Peyer's patch (tissue), 4 donors: ENCODE measurements at regions not wholly inside any gene's neighbourhood (a gene's known extent, or its start where the extent isn't known, plus 50 kb on each side); places are given as distances from the start of the nearest gene placed in this dataset.

Source experiments
- DNase-seq, 3 donors: peaks; one replicate each; pipeline ENCODE4 v3.0.0-alpha.2; 2017 to 2019
- H3K27ac ChIP-seq, 4 donors: fragments of 200-600 bp; sonication (generic); one replicate each; pipeline ENCODE4 v1.5.1; 2016 to 2019
- H3K27me3 ChIP-seq, 2 donors: fragments of 200-600 bp; sonication (generic); one replicate each; pipeline ENCODE4 v1.5.1; 2019
- H3K36me3 ChIP-seq, 3 donors: fragments of 200-600 bp; sonication (generic); one replicate each; pipeline ENCODE4 v1.5.1; 2016 to 2019
- H3K4me1 ChIP-seq, 4 donors: fragments of 200-600 bp; sonication (generic); one replicate each; pipeline ENCODE4 v1.5.1; 2016 to 2019
- H3K4me3 ChIP-seq, 4 donors: fragments of 200-600 bp; sonication (generic); 1 replicate in 3 of 4; 2 replicates in 1 of 4; pipeline ENCODE4 v1.5.1; 2016 to 2019; ENCODE audit warnings: mild to moderate bottlenecking in 1 of 4
- H3K9me3 ChIP-seq, 4 donors: fragments of 200-600 bp; sonication (generic); one replicate each; pipeline ENCODE4 v1.5.1; 2016 to 2019; ENCODE audit warnings: mild to moderate bottlenecking in 1 of 4
- CTCF ChIP-seq, 6 experiments: fragments of 450-650 bp in 4 of 6; fragments of 200-600 bp in 2 of 6; sonication (generic) in 1 of 6; IDR thresholded peaks; one replicate each; pipeline ENCODE4 v1.5.1; 2017 to 2019; ENCODE audit warnings: antibody characterized with exemption in 6 of 6, mild to moderate bottlenecking in 3 of 6, moderate library complexity in 1 of 6
- POLR2A ChIP-seq, 2 donors: fragments of 450-650 bp; IDR thresholded peaks; one replicate each; pipeline ENCODE4 v1.5.1; 2017; ENCODE audit warnings: antibody characterized with exemption in 2 of 2, mild to moderate bottlenecking in 2 of 2, moderate library complexity in 2 of 2

GRCh38 chr1:55670331-55671082 is 455.3 kb upstream of the USP24 start:
- no peak for DNase-seq
- Histone ChIP-seq H3K4me3 (no peak overlapping the region), H3K27me3 (no peaks in the 10 kb centered on the region), H3K4me1 (no peaks in the 10 kb centered on the region), H3K27ac (peak overlapping the region in 2 of 4 donors; percentile 25 to 43), H3K36me3 (no peaks in the 10 kb centered on the region), H3K9me3 (no peaks in the 10 kb centered on the region)
- TF ChIP-seq POLR2A (IDR thresholded peaks at IDR 0.05) (no peak), CTCF (IDR thresholded peaks at IDR 0.05) (no peak)

GRCh38 chr1:55669293-55669692 is 454.1 kb upstream of the USP24 start:
- no peak overlapping the region for H3K4me3 ChIP-seq
- TF ChIP-seq CTCF (IDR thresholded peaks at IDR 0.05) (no peak), POLR2A (IDR thresholded peaks at IDR 0.05) (no peak)
- H3K36me3 ChIP-seq = no peaks in the 10 kb centered on the region
- H3K27me3 ChIP-seq = no peaks in the 10 kb centered on the region
- no peaks in the 10 kb centered on the region for H3K9me3 ChIP-seq
- H3K27ac ChIP-seq = no peak overlapping the region
- no peaks in the 10 kb centered on the region for H3K4me1 ChIP-seq
- DNase-seq = no peak

- DNase-seq = no peak
- H3K4me3 ChIP-seq = no peak overlapping the region
- no peak overlapping the region for H3K27ac ChIP-seq
- no peaks in the 10 kb centered on the region for H3K27me3 ChIP-seq
- H3K4me1 ChIP-seq = no peaks in the 10 kb centered on the region
- H3K36me3 ChIP-seq = no peaks in the 10 kb centered on the region
- TF ChIP-seq CTCF (IDR thresholded peaks at IDR 0.05) = no peak
- no peak for TF ChIP-seq POLR2A (IDR thresholded peaks at IDR 0.05)
- no peaks in the 10 kb centered on the region for H3K9me3 ChIP-seq
Observed at GRCh38 chr1:55662875-55663274, 447.7 kb upstream of the USP24 start.

DNA sequence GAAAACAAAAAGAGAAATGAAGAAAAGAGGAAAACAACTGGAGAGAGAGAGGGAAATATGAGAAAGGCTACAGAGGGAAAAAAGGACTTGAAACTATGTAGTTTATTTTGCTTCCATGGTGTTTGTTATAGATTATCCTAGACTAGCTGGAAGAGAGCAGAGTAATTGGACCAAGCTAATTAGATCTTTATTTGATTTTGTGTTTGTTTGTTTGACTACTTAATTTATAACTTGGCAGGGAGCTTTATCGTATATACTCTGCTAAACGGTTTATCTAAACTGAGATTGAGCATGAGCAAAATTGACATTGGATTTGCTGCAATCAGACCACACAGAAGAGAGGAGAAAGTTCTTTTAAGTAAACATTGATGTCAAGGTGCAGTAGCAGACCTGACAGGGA is 443.8 kb upstream of the USP24 start:
- TF ChIP-seq CTCF (IDR thresholded peaks at IDR 0.05) (no peak), POLR2A (IDR thresholded peaks at IDR 0.05) (no peak)
- DNase-seq = no peak

GRCh38 chr1:55654750-55655149 is 439.6 kb upstream of the USP24 start:
- Histone ChIP-seq H3K36me3 (no peaks in the 10 kb centered on the region), H3K4me1 (no peaks in the 10 kb centered on the region), H3K27me3 (no peaks in the 10 kb centered on the region), H3K27ac (no peak overlapping the region), H3K4me3 (no peak overlapping the region), H3K9me3 (no peaks in the 10 kb centered on the region)
- TF ChIP-seq POLR2A (IDR thresholded peaks at IDR 0.05) = no peak
- no peak for DNase-seq

More for the DNA sequence above, 443.8 kb upstream of the USP24 start:
- no peaks in the 10 kb centered on the region for H3K4me1 ChIP-seq
- H3K4me3 ChIP-seq = no peak overlapping the region
- no peaks in the 10 kb centered on the region for H3K36me3 ChIP-seq
- H3K27ac ChIP-seq = no peak overlapping the region
- H3K9me3 ChIP-seq = no peaks in the 10 kb centered on the region
- no peaks in the 10 kb centered on the region for H3K27me3 ChIP-seq

DNA sequence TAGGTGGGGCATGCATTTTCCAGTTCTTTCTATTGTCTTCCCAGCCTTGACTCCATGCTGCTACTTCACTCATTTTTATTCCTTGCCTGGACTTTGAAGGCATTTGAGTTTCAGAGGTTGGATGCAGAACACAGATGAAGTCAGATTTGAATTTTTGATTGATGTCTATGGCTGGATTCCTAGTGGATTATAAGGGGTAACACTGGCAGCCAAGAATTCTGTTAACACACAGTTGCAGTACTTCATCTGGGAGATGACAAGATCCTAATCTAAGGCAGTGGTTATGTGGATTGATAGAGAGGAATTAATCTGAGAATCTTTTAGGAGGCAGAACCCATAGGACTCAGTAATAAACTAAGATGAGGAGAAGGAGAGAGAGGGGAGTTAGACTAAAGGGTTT is 439.0 kb upstream of the USP24 start:
- Histone ChIP-seq H3K36me3 (no peaks in the 10 kb centered on the region), H3K4me3 (no peak overlapping the region), H3K27me3 (no peaks in the 10 kb centered on the region), H3K9me3 (no peaks in the 10 kb centered on the region), H3K27ac (no peak overlapping the region), H3K4me1 (no peaks in the 10 kb centered on the region)
- TF ChIP-seq POLR2A (IDR thresholded peaks at IDR 0.05) (no peak), CTCF (IDR thresholded peaks at IDR 0.05) (no peak)
- no peak for DNase-seq
